ENCODE measurements at regions not wholly inside any gene's neighbourhood (a gene's known extent, or its start where the extent isn't known, plus 50 kb on each side); places are given as distances from the start of the nearest gene placed in this dataset.

DNA sequence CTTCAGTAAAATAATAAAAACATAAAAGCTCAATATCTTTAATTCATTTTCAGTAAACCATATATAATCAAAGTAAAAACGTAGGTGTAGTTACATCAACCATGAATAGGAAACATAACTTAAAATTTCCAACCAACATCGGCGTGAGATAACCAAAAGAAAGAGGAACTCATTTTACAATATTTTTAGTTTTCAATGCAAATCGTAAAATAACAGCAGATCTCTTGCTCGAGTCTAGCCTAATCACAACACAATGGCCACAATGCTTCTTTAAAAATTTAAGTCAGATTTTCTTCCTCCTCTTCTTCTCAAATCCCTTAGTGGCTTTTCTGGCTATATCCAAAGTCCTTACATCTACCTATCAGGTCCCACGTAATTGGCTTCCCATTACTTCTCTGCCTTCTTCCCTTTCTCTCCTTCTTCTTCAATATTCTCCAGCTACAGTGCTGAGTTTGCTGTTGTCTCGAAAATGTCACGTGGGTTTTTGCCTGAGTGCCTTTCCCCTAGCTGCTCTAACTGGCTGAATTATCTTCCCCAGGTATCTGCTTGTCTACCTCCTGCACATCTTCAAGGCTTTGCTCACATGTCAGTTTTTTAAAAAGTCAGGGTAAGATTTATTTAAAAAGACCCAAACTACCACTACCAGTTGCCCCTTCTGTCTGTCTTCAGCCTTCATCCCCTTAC is 90.9 kb upstream of the BANK1 start:
- no peak overlapping the region for H3K4me3 Mint-ChIP-seq
- H3K4me1 ChIP-seq: peaks cover 38% of the 10 kb centered on the region
- H3K4me3 ChIP-seq: no peak overlapping the region
- H3K27ac Mint-ChIP-seq: no peak overlapping the region
- H3K9ac ChIP-seq: no peak overlapping the region
- no peaks in the 10 kb centered on the region for H3K27me3 Mint-ChIP-seq (ENCODE audit: insufficient read depth, low read depth)
- no peaks in the 10 kb centered on the region for H4K20me1 ChIP-seq (ENCODE audit: low read depth)
- H3K9me3 Mint-ChIP-seq: no peaks in the 10 kb centered on the region
- no peaks in the 10 kb centered on the region for H3K9me3 ChIP-seq (ENCODE audit: low read depth)
- no peaks in the 10 kb centered on the region for H3K36me3 Mint-ChIP-seq
- H3K36me3 ChIP-seq: no peaks in the 10 kb centered on the region
- no peak overlapping the region for H3K4me2 ChIP-seq
- H3K27ac ChIP-seq: no peak overlapping the region
- H3K4me1 Mint-ChIP-seq: peaks cover 14% of the 10 kb centered on the region
- no peak for DNase-seq (ENCODE audit: low spot score)
- H3K79me2 ChIP-seq (ENCODE audit: low read depth): no peaks in the 10 kb centered on the region
- H2AFZ ChIP-seq (replicated peaks): no peak overlapping the region
- no peaks in the 10 kb centered on the region for H3K27me3 ChIP-seq
- H3F3A ChIP-seq (ENCODE audit: low read depth): peaks cover 13% of the 10 kb centered on the region
- no peak for TF ChIP-seq EZH2phosphoT487 (IDR thresholded peaks at IDR 0.05)
- no peak for TF ChIP-seq EZH2 (IDR thresholded peaks at IDR 0.05)
- TF ChIP-seq, protein P1, sequence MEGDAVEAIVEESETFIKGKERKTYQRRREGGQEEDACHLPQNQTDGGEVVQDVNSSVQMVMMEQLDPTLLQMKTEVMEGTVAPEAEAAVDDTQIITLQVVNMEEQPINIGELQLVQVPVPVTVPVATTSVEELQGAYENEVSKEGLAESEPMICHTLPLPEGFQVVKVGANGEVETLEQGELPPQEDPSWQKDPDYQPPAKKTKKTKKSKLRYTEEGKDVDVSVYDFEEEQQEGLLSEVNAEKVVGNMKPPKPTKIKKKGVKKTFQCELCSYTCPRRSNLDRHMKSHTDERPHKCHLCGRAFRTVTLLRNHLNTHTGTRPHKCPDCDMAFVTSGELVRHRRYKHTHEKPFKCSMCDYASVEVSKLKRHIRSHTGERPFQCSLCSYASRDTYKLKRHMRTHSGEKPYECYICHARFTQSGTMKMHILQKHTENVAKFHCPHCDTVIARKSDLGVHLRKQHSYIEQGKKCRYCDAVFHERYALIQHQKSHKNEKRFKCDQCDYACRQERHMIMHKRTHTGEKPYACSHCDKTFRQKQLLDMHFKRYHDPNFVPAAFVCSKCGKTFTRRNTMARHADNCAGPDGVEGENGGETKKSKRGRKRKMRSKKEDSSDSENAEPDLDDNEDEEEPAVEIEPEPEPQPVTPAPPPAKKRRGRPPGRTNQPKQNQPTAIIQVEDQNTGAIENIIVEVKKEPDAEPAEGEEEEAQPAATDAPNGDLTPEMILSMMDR (IDR thresholded peaks at IDR 0.05): no peak

DNA sequence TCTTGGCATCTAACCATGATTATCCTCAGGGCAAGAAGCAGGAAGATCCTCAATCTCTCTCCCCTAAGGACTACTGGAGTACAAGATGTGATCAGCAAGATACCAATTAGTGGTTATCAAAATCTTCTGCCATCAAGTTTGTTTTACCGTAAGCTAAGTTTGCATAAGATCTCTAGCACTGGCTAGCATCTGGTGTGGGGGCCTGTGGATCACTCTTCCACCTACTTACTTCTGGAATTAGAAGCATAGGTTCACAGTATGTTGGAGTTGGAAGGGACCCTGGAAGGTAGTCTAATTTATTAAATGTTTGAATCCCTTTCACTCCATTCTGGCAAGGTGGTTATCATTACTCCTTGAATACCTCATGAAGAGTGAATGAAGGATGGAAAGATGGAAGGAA is 93.3 kb upstream of the BANK1 start:
- no peak overlapping the region for H3K4me3 Mint-ChIP-seq
- H3K4me2 ChIP-seq: no peak overlapping the region
- no peak for DNase-seq (ENCODE audit: low spot score)

DNA sequence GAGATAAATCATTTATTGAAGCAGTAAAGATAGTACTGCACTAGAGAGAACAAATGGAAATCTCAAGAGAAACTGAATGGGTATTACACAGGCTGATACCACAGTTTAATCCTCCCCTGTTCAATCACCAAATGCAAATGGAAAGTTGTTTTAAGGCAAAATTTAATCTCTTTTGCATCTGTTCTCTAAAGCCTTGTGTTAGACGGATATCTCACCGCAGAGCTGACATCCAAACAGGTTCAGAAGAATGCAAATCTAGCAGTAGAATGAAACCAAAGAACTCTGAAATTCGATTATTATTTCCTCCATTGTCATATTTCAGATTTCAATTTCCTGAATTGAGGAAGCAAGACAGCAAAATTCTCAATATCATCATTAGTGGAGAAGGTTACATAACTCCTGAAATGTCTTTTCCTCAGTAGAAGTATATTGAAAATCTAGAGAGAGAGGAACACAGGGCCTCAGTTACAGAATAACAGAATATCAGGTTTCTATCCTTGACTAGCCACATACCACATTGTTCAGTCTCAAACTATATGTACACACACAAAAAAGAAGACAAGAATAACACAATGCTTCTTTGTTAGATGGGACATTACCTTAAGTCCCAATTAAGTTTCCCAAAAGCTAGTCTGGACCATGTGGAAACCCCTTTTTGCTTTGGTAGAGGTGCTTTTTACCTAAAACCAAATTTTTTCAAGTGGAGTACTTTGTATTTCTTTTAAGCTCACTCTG is 94.1 kb upstream of the BANK1 start:
- Histone ChIP-seq H3K4me3 (no peak overlapping the region), H3K9me3 (ENCODE audit: low read depth) (no peaks in the 10 kb centered on the region), H4K20me1 (ENCODE audit: low read depth) (no peaks in the 10 kb centered on the region), H3K27ac (no peak overlapping the region), H3K36me3 (no peaks in the 10 kb centered on the region), H3K9ac (no peak overlapping the region), H3K4me2 (no peak overlapping the region), H3K79me2 (ENCODE audit: low read depth) (no peaks in the 10 kb centered on the region), H3F3A (ENCODE audit: low read depth) (peaks cover 5% of the 10 kb centered on the region), H3K27me3 (no peaks in the 10 kb centered on the region), H2AFZ (replicated peaks) (no peak overlapping the region), H3K4me1 (peaks cover 30% of the 10 kb centered on the region)
- Mint-ChIP-seq H3K27me3 (ENCODE audit: insufficient read depth, low read depth) (no peaks in the 10 kb centered on the region), H3K9me3 (no peaks in the 10 kb centered on the region), H3K4me3 (no peak overlapping the region), H3K36me3 (no peaks in the 10 kb centered on the region), H3K4me1 (peaks cover 8% of the 10 kb centered on the region), H3K27ac (no peak overlapping the region)
- no peak for TF ChIP-seq EZH2 (IDR thresholded peaks at IDR 0.05)
- TF ChIP-seq, protein P1 (IDR thresholded peaks at IDR 0.05): no peak
- TF ChIP-seq EZH2phosphoT487 (IDR thresholded peaks at IDR 0.05): no peak
- DNase-seq (ENCODE audit: low spot score): no peak

More for the DNA sequence above, 93.3 kb upstream of the BANK1 start:
- Histone ChIP-seq H3K4me1 (peaks cover 37% of the 10 kb centered on the region), H3K27ac (no peak overlapping the region), H3K27me3 (no peaks in the 10 kb centered on the region), H3F3A (ENCODE audit: low read depth) (peaks cover 11% of the 10 kb centered on the region), H4K20me1 (ENCODE audit: low read depth) (no peaks in the 10 kb centered on the region), H3K36me3 (no peaks in the 10 kb centered on the region), H2AFZ (replicated peaks) (no peak overlapping the region), H3K9me3 (ENCODE audit: low read depth) (no peaks in the 10 kb centered on the region), H3K9ac (no peak overlapping the region), H3K4me3 (no peak overlapping the region), H3K79me2 (ENCODE audit: low read depth) (no peaks in the 10 kb centered on the region)
- Mint-ChIP-seq H3K9me3 (no peaks in the 10 kb centered on the region), H3K27me3 (ENCODE audit: insufficient read depth, low read depth) (no peaks in the 10 kb centered on the region), H3K36me3 (no peaks in the 10 kb centered on the region), H3K4me1 (peaks cover 13% of the 10 kb centered on the region), H3K27ac (no peak overlapping the region)
- TF ChIP-seq, protein P1 (IDR thresholded peaks at IDR 0.05): no peak
- TF ChIP-seq EZH2 (IDR thresholded peaks at IDR 0.05): no peak
- no peak for TF ChIP-seq EZH2phosphoT487 (IDR thresholded peaks at IDR 0.05)
